Neutrophil (primary cell): ENCODE measurements at regions not wholly inside any gene's neighbourhood (a gene's known extent, or its start where the extent isn't known, plus 50 kb on each side); places are given as distances from the start of the nearest gene placed in this dataset.

ENCODE experiments used
- H3K27ac ChIP-seq: fragments of 200-600 bp; sonication (generic); 2 replicates; pipeline ENCODE4 v1.5.1; 2016; ENCODE audit warnings: mild to moderate bottlenecking, moderate library complexity
- H3K27me3 ChIP-seq: fragments of 200-600 bp; sonication (generic); 2 replicates; pipeline ENCODE4 v1.6.0; 2016; ENCODE audit warnings: mild to moderate bottlenecking
- H3K36me3 ChIP-seq: fragments of 200-600 bp; sonication (generic); 2 replicates; pipeline ENCODE4 v1.5.1; 2017
- H3K4me1 ChIP-seq, 2 experiments: fragments of 200-600 bp in 1 of 2; sonication (generic) in 1 of 2; 1 replicate in 1 of 2; 2 replicates in 1 of 2; pipeline versions ENCODE4 v1.5.1 to v1.6.1; 2013 to 2016; ENCODE audit warnings: low read depth in 1 of 2, low read length in 1 of 2, mild to moderate bottlenecking in 1 of 2, moderate library complexity in 1 of 2; ENCODE audit not compliant: control insufficient read depth in 1 of 2, insufficient read depth in 1 of 2
- H3K4me3 ChIP-seq, 2 experiments: fragments of 200-600 bp in 1 of 2; sonication (generic) in 1 of 2; 1 replicate in 1 of 2; 2 replicates in 1 of 2; pipeline ENCODE4 v1.5.1; 2013 to 2016; ENCODE audit warnings: low read depth in 1 of 2, low read length in 1 of 2, mild to moderate bottlenecking in 1 of 2, moderate library complexity in 1 of 2
- H3K9me3 ChIP-seq: fragments of 200-600 bp; sonication (generic); 2 replicates; pipeline ENCODE4 v1.5.1; 2016
- CTCF ChIP-seq: fragments of 200-600 bp; sonication (generic); IDR thresholded peaks from 2 replicates; pipeline ENCODE4 v1.5.1; 2016; ENCODE audit warnings: antibody characterized with exemption

DNA sequence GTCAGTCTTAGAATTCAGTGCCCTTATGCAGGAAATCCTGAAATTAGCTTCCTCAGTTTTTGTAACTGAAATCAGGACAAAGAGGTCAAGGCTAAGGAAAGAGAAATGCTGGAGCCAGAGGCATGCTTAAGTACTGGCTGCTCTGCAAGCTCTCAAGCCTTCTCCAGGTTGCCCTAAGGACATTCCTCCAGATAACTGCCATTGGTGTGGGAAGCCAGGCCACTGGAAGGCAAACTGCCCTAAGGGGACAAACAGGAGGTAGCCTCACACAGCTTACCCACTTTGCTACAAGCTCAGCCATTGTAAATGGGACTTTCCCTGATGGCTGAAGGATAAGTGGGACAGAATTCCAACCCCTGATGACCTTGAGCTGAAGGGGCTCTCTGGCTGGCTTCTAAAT is 606.9 kb upstream of the PCDH10 start:
- H3K9me3 ChIP-seq, result no peaks in the 10 kb centered on the region
- no peak for TF ChIP-seq CTCF
- no peaks in the 10 kb centered on the region for H3K36me3 ChIP-seq
- no peaks in the 10 kb centered on the region for H3K4me1 ChIP-seq
- no peak overlapping the region for H3K4me3 ChIP-seq
- no peak overlapping the region for H3K27ac ChIP-seq
- H3K27me3 ChIP-seq, result no peaks in the 10 kb centered on the region

DNA sequence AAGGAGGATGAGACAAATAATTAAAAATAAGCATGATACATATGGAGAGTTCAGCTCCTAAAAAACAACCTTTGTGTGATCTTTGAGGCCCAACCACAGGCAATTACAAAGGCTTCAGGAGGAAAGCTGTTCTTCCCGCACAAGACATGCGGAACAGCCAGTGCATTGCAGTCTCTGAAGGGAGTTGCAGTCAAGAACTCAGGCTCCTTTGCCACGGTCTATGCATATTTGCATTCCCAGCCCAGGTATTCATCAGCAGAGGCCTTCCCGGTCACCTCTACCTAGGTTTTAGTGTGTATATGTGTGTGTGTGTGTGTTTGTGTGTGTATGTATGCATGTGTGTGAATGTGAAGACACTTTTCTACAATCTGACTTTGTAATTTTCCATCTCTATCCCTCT is 600.6 kb upstream of the PCDH10 start:
- Histone ChIP-seq H3K27ac (no peak overlapping the region), H3K4me1 (no peaks in the 10 kb centered on the region), H3K36me3 (no peaks in the 10 kb centered on the region), H3K4me3 (no peak overlapping the region), H3K27me3 (no peaks in the 10 kb centered on the region), H3K9me3 (no peaks in the 10 kb centered on the region)
- no peak for TF ChIP-seq CTCF

- Histone ChIP-seq H3K27ac (no peak overlapping the region), H3K9me3 (no peaks in the 10 kb centered on the region), H3K36me3 (no peaks in the 10 kb centered on the region), H3K4me3 (no peak overlapping the region), H3K27me3 (no peaks in the 10 kb centered on the region), H3K4me1 (no peaks in the 10 kb centered on the region)
- no peak for TF ChIP-seq CTCF
Observed at GRCh38 chr4:132556316-132556715, 592.8 kb upstream of the PCDH10 start.

- Histone ChIP-seq H3K4me1 (no peaks in the 10 kb centered on the region), H3K9me3 (no peaks in the 10 kb centered on the region), H3K27ac (no peak overlapping the region), H3K36me3 (no peaks in the 10 kb centered on the region), H3K27me3 (no peaks in the 10 kb centered on the region), H3K4me3 (no peak overlapping the region)
- TF ChIP-seq CTCF, result no peak
Observed at GRCh38 chr4:132557660-132558059, 591.4 kb upstream of the PCDH10 start.

DNA sequence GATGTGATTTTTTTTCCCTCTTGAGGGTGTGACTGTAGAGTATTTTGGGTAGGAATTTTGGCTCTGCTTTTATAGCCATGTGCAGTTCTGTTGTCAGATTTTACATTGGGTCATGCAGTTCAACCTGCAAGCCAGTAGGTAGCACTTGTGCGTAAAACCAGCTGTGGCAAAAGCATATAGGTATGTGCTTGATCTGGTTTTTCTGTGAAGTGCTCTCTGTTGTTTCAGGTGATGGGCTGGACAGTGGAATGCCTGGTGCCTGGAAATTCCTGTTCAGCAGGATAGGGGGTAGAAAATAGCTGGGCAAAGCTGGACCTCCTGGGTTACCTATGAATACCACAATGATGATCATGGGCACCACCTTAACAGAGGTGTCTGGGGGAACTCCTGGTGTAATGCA is 584.2 kb upstream of the PCDH10 start:
- Histone ChIP-seq H3K4me3 (no peak overlapping the region), H3K36me3 (no peaks in the 10 kb centered on the region), H3K27ac (no peak overlapping the region), H3K27me3 (no peaks in the 10 kb centered on the region), H3K4me1 (no peaks in the 10 kb centered on the region), H3K9me3 (no peaks in the 10 kb centered on the region)
- TF ChIP-seq CTCF, result no peak

DNA sequence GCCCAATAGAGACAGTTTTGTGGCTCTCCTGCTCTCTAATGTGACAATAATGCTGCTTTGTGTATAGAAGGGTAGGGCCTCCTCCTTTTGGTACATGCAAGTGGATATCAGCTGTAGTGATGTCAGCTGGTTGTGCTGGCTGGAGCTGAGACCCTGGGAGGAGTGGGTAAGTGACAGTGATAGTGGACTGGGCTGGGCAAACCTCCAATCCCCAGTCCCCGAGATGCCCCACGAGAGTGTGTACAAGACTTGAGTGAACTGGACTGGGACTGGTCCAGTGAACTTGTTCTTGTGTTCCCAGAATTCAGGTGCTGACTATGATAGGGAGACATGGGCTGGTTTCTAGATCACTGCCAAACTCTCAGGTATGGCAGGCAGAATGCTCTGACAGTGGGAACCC is 583.6 kb upstream of the PCDH10 start:
- H3K9me3 ChIP-seq, result no peaks in the 10 kb centered on the region
- TF ChIP-seq CTCF, result no peak
- H3K4me1 ChIP-seq, result no peaks in the 10 kb centered on the region
- no peak overlapping the region for H3K27ac ChIP-seq
- H3K36me3 ChIP-seq, result no peaks in the 10 kb centered on the region
- no peaks in the 10 kb centered on the region for H3K27me3 ChIP-seq
- no peak overlapping the region for H3K4me3 ChIP-seq
